ENCODE measurements at regions not wholly inside any gene's neighbourhood (a gene's known extent, or its start where the extent isn't known, plus 50 kb on each side); places are given as distances from the start of the nearest gene placed in this dataset.
"Not testable (repeated sequence)": the region's sequence is repeated elsewhere in the genome, so short reads cannot be mapped to it uniquely, and the experiment has no call there.

DNA sequence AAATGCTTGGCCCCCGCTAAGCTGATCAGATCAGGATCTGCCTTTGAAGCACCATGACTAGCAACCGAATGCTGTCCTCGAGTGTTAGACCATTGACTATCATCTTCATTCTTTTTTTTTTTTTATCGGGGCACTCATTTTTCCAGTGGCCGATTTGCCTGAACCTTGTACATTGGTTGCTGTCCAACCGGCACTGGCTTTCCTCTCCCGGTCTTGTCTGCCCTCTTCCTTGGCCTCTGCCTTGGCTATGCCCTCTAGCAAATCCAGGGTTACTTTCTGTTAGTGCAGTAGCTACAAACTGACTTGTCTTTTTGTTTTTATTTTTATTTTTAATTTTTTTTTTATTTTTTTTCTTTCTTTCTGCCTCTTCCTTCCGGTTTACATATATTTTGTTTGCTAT lies 102.3 kb downstream of the ALG10 start:
- H2BK120ac ChIP-seq (ENCODE audit: low read depth, low read length): no peak overlapping the region
- no peaks in the 10 kb centered on the region for H3K36me3 ChIP-seq (ENCODE audit: control insufficient read depth in 1 of 2, insufficient read depth in 2 of 2, low read depth in 1 of 2, low read length in 2 of 2)
- no peak overlapping the region for H3K27ac ChIP-seq (ENCODE audit: low read length, poor library complexity, severe bottlenecking)
- H3K23ac ChIP-seq (ENCODE audit: low read length in 2 of 2): no peak overlapping the region
- no peak overlapping the region for H4K8ac ChIP-seq (ENCODE audit: low read length)
- no peak overlapping the region for H2BK12ac ChIP-seq (ENCODE audit: low read length in 2 of 2)
- no peak overlapping the region for H3K4me2 ChIP-seq (ENCODE audit: low read length, poor library complexity, severe bottlenecking)
- H3K4ac ChIP-seq (ENCODE audit: low read depth in 1 of 2, low read length in 2 of 2): no peak overlapping the region
- H3K27me3 ChIP-seq (ENCODE audit: control insufficient read depth in 1 of 2, insufficient read depth in 1 of 2, low read length in 2 of 2): peaks cover 0 to 7% of the 10 kb centered on the region in 2 experiments
- no peaks in the 10 kb centered on the region for H3K79me1 ChIP-seq (replicated peaks; ENCODE audit: low read length, poor library complexity, severe bottlenecking)
- no peak overlapping the region for H3K18ac ChIP-seq (ENCODE audit: low read depth in 1 of 2, low read length in 2 of 2)
- no peak overlapping the region for H2BK5ac ChIP-seq (ENCODE audit: low read depth, low read length, poor library complexity, severe bottlenecking)
- no peak overlapping the region for H3K14ac ChIP-seq (ENCODE audit: low read length in 2 of 2)
- H2AFZ ChIP-seq (ENCODE audit: low read depth, low read length): no peak overlapping the region
- 78% methylated on average over 7 of the region's 8 CpGs for WGBS
- DNase-seq: no peak
- no peaks in the 10 kb centered on the region for H3K9me3 ChIP-seq (ENCODE audit: control insufficient read depth, low read length)
- no peak overlapping the region for H3K4me3 ChIP-seq (ENCODE audit: insufficient read depth in 1 of 2, low read depth in 1 of 2, low read length in 2 of 2)
- no peaks in the 10 kb centered on the region for H3K4me1 ChIP-seq (ENCODE audit: control insufficient read depth, insufficient read depth, low read depth, low read length)
- no peak overlapping the region for H2BK15ac ChIP-seq (ENCODE audit: low read depth, poor library complexity, severe bottlenecking)
- no peak overlapping the region for H4K91ac ChIP-seq (ENCODE audit: low read length)
- no peak overlapping the region for H2AK5ac ChIP-seq (ENCODE audit: low read length, severe bottlenecking)
- H3K9ac ChIP-seq (ENCODE audit: low read length): no peak overlapping the region

- no peaks in the 10 kb centered on the region for H3K4me1 ChIP-seq (ENCODE audit: control insufficient read depth, insufficient read depth, low read depth, low read length)
- no peaks in the 10 kb centered on the region for H3K36me3 ChIP-seq (ENCODE audit: control insufficient read depth in 1 of 2, insufficient read depth in 2 of 2, low read depth in 1 of 2, low read length in 2 of 2)
- no peak overlapping the region for H2BK12ac ChIP-seq (ENCODE audit: low read length in 2 of 2)
- no peak overlapping the region for H3K23ac ChIP-seq (ENCODE audit: low read length in 2 of 2)
- no peak overlapping the region for H3K18ac ChIP-seq (ENCODE audit: low read depth in 1 of 2, low read length in 2 of 2)
- WGBS: 66% methylated on average over 9 of the region's 9 CpGs
- DNase-seq: no peak
- H3K4me2 ChIP-seq (ENCODE audit: low read length, poor library complexity, severe bottlenecking): no peak overlapping the region
- H2BK120ac ChIP-seq (ENCODE audit: low read depth, low read length): no peak overlapping the region
- no peak overlapping the region for H4K91ac ChIP-seq (ENCODE audit: low read length)
- no peak overlapping the region for H4K8ac ChIP-seq (ENCODE audit: low read length)
- no peaks in the 10 kb centered on the region for H3K9me3 ChIP-seq (ENCODE audit: control insufficient read depth, low read length)
- no peak overlapping the region for H3K4me3 ChIP-seq (ENCODE audit: insufficient read depth in 1 of 2, low read depth in 1 of 2, low read length in 2 of 2)
- peaks cover 0 to 7% of the 10 kb centered on the region in 2 experiments for H3K27me3 ChIP-seq (ENCODE audit: control insufficient read depth in 1 of 2, insufficient read depth in 1 of 2, low read length in 2 of 2)
- no peak overlapping the region for H3K27ac ChIP-seq (ENCODE audit: low read length, poor library complexity, severe bottlenecking)
- H2AK5ac ChIP-seq (ENCODE audit: low read length, severe bottlenecking): no peak overlapping the region
- H3K4ac ChIP-seq (ENCODE audit: low read depth in 1 of 2, low read length in 2 of 2): no peak overlapping the region
- no peaks in the 10 kb centered on the region for H3K79me1 ChIP-seq (replicated peaks; ENCODE audit: low read length, poor library complexity, severe bottlenecking)
- no peak overlapping the region for H2BK5ac ChIP-seq (ENCODE audit: low read depth, low read length, poor library complexity, severe bottlenecking)
- no peak overlapping the region for H3K14ac ChIP-seq (ENCODE audit: low read length in 2 of 2)
- no peak overlapping the region for H3K9ac ChIP-seq (ENCODE audit: low read length)
- no peak overlapping the region for H2BK15ac ChIP-seq (ENCODE audit: low read depth, poor library complexity, severe bottlenecking)
- no peak overlapping the region for H2AFZ ChIP-seq (ENCODE audit: low read depth, low read length)
These were observed 103.9 kb downstream of the ALG10 start for GRCh38 chr12:34126239-34126641.

- Histone ChIP-seq H3K23ac (ENCODE audit: low read length in 2 of 2) (no peak overlapping the region), H4K91ac (ENCODE audit: low read length) (no peak overlapping the region), H3K27ac (ENCODE audit: low read length, poor library complexity, severe bottlenecking) (no peak overlapping the region), H2BK12ac (ENCODE audit: low read length in 2 of 2) (no peak overlapping the region), H3K14ac (ENCODE audit: low read length in 2 of 2) (no peak overlapping the region), H4K8ac (ENCODE audit: low read length) (no peak overlapping the region), H2BK15ac (ENCODE audit: low read depth, poor library complexity, severe bottlenecking) (no peak overlapping the region), H3K4me1 (ENCODE audit: control insufficient read depth, insufficient read depth, low read depth, low read length) (no peaks in the 10 kb centered on the region), H3K4ac (ENCODE audit: low read depth in 1 of 2, low read length in 2 of 2) (no peak overlapping the region), H3K4me2 (ENCODE audit: low read length, poor library complexity, severe bottlenecking) (no peak overlapping the region), H3K18ac (ENCODE audit: low read depth in 1 of 2, low read length in 2 of 2) (no peak overlapping the region), H3K79me1 (replicated peaks; ENCODE audit: low read length, poor library complexity, severe bottlenecking) (no peaks in the 10 kb centered on the region), H2AK5ac (ENCODE audit: low read length, severe bottlenecking) (no peak overlapping the region), H3K36me3 (ENCODE audit: control insufficient read depth in 1 of 2, insufficient read depth in 2 of 2, low read depth in 1 of 2, low read length in 2 of 2) (no peaks in the 10 kb centered on the region), H3K9me3 (ENCODE audit: control insufficient read depth, low read length) (no peaks in the 10 kb centered on the region), H2AFZ (ENCODE audit: low read depth, low read length) (no peak overlapping the region), H2BK5ac (ENCODE audit: low read depth, low read length, poor library complexity, severe bottlenecking) (no peak overlapping the region), H3K9ac (ENCODE audit: low read length) (no peak overlapping the region), H3K27me3 (ENCODE audit: control insufficient read depth in 1 of 2, insufficient read depth in 1 of 2, low read length in 2 of 2) (peaks cover 0 to 7% of the 10 kb centered on the region in 2 experiments), H2BK120ac (ENCODE audit: low read depth, low read length) (no peak overlapping the region), H3K4me3 (ENCODE audit: insufficient read depth in 1 of 2, low read depth in 1 of 2, low read length in 2 of 2) (no peak overlapping the region)
- DNase-seq: no peak
- WGBS: 85% methylated on average over 1 of the region's 1 CpG
These were observed 104.5 kb downstream of the ALG10 start for GRCh38 chr12:34126805-34127204.

DNA sequence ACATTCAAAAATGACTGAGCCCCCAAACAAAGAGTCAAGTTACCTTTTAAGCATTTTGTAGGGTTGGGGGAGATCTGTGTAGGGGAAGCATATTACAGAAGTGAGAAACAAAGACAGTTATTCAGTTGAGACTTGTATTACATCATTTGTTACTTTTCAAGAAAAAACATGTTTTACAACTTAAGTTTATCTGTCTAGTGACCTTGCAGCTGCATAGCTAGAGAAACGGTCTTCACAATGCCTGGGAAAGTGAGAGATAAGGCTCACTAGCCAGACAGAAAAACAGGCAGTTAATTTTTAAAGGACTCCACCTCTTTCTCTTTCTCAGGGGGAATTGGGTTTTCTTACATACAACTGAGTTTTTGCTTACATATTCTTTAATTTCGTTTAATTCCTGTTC lies 105.1 kb downstream of the ALG10 start:
- WGBS: 20% methylated on average over 1 of the region's 2 CpGs
- not testable (repeated sequence) for H4K91ac ChIP-seq (ENCODE audit: low read length); H4K8ac ChIP-seq (ENCODE audit: low read length); DNase-seq; H3K9me3 ChIP-seq (ENCODE audit: control insufficient read depth, low read length); H2BK120ac ChIP-seq (ENCODE audit: low read depth, low read length); H2AK5ac ChIP-seq (ENCODE audit: low read length, severe bottlenecking); H3K4me1 ChIP-seq (ENCODE audit: control insufficient read depth, insufficient read depth, low read depth, low read length); H3K4me2 ChIP-seq (ENCODE audit: low read length, poor library complexity, severe bottlenecking); H2BK15ac ChIP-seq (ENCODE audit: low read depth, poor library complexity, severe bottlenecking); H3K14ac ChIP-seq (ENCODE audit: low read length in 2 of 2); H3K9ac ChIP-seq (ENCODE audit: low read length); H3K4ac ChIP-seq (ENCODE audit: low read depth in 1 of 2, low read length in 2 of 2); H3K79me1 ChIP-seq (replicated peaks; ENCODE audit: low read length, poor library complexity, severe bottlenecking); H3K27me3 ChIP-seq (ENCODE audit: control insufficient read depth in 1 of 2, insufficient read depth in 1 of 2, low read length in 2 of 2); H3K4me3 ChIP-seq (ENCODE audit: insufficient read depth in 1 of 2, low read depth in 1 of 2, low read length in 2 of 2); H2BK5ac ChIP-seq (ENCODE audit: low read depth, low read length, poor library complexity, severe bottlenecking); H2BK12ac ChIP-seq (ENCODE audit: low read length in 2 of 2); H3K27ac ChIP-seq (ENCODE audit: low read length, poor library complexity, severe bottlenecking); H3K23ac ChIP-seq (ENCODE audit: low read length in 2 of 2); H2AFZ ChIP-seq (ENCODE audit: low read depth, low read length); H3K18ac ChIP-seq (ENCODE audit: low read depth in 1 of 2, low read length in 2 of 2); H3K36me3 ChIP-seq (ENCODE audit: control insufficient read depth in 1 of 2, insufficient read depth in 2 of 2, low read depth in 1 of 2, low read length in 2 of 2)
